ENCODE measurements at regions not wholly inside any gene's neighbourhood (a gene's known extent, or its start where the extent isn't known, plus 50 kb on each side); places are given as distances from the start of the nearest gene placed in this dataset.

DNA sequence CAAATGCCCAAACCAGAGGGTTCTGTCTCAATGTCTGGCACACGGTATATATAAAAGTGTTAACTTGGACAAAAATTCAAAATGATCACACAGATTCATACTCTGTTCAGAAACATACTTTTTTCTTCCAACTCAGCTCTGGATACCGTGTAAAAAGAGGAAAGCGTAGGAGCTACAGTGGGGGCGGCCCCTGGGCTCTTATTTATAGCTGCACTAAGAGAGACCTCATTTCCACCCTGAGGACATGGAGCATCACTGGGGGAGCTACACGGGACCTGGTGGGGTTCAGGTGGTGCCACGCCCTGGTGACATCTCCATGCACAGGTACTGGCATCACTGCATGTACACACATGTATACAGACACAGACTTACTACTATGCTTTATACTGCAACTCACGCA, 185.9 kb upstream of the FOXQ1 start (continued):
- TF ChIP-seq JUND (IDR thresholded peaks at IDR 0.05; ENCODE audit: low read depth, low read length) (no peak), EGR1 (IDR thresholded peaks at IDR 0.05; ENCODE audit: borderline replicate concordance in 1 of 2, low read depth in 2 of 2, low read length in 2 of 2) (no peak), SMC3 (IDR thresholded peaks at IDR 0.05; ENCODE audit: borderline replicate concordance, low read length) (no peak), NR2F1 (conservative IDR thresholded peaks at IDR 0.05) (no peak), RFX5 (IDR thresholded peaks at IDR 0.05; ENCODE audit: low read depth, low read length) (no peak), NFYB (IDR thresholded peaks at IDR 0.05; ENCODE audit: insufficient read depth, low read depth, low read length) (no peak), WRNIP1 (IDR thresholded peaks at IDR 0.05; ENCODE audit: borderline replicate concordance, low read depth, low read length) (no peak), HDAC2 (IDR thresholded peaks at IDR 0.05) (no peak)
- TF ChIP-seq, protein P1, sequence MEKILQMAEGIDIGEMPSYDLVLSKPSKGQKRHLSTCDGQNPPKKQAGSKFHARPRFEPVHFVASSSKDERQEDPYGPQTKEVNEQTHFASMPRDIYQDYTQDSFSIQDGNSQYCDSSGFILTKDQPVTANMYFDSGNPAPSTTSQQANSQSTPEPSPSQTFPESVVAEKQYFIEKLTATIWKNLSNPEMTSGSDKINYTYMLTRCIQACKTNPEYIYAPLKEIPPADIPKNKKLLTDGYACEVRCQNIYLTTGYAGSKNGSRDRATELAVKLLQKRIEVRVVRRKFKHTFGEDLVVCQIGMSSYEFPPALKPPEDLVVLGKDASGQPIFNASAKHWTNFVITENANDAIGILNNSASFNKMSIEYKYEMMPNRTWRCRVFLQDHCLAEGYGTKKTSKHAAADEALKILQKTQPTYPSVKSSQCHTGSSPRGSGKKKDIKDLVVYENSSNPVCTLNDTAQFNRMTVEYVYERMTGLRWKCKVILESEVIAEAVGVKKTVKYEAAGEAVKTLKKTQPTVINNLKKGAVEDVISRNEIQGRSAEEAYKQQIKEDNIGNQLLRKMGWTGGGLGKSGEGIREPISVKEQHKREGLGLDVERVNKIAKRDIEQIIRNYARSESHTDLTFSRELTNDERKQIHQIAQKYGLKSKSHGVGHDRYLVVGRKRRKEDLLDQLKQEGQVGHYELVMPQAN (conservative IDR thresholded peaks at IDR 0.05) = no peak

DNA sequence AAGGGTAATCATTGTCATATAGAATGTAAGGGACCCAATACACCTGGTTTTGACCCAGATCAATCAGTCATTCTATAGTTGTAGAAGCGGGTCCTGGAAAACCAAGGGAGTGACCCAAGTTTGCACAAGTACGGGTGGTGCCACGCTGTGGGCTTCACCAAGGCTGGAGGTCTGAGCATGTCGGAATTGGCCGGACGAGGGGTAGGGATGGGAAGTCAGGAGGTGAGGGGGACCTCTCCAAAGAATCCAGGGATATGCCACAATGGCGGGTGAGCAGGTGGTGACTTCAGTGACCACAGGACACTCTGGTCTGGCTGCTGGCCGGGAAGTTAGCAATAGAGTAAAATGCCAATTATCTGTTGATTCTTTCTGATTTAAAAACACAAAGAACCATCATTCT, 186.6 kb upstream of the FOXQ1 start:
- BruUV-seq (replicated peaks) = no TSS peak
- FAIRE-seq (no peak), ATAC-seq (no peak), DNase-seq (ENCODE audit: low read depth, low spot score) (no peak)
- intact Hi-C loops (cut with micrococcal nuclease; ENCODE audit: unreplicated experiment) = no loop called here
- Histone ChIP-seq H3K4me1 (ENCODE audit: control insufficient read depth, insufficient read depth, low read length) (no peaks in the 10 kb centered on the region), H3K9me3 (replicated peaks; ENCODE audit: control insufficient read depth, insufficient read depth, low read length) (no peaks in the 10 kb centered on the region; the same call in 2 of the 3 replicates), H4K20me1 (ENCODE audit: control insufficient read depth, insufficient read depth) (no peaks in the 10 kb centered on the region), H3K79me2 (ENCODE audit: control insufficient read depth, insufficient read depth, low read length) (no peaks in the 10 kb centered on the region), H3K9ac (ENCODE audit: control insufficient read depth, insufficient read depth, low read length) (no peak overlapping the region), H3K27me3 (replicated peaks in 1 of 2; ENCODE audit: control insufficient read depth in 2 of 2, insufficient read depth in 2 of 2, low read length in 1 of 2) (no peaks in the 10 kb centered on the region), H3K4me3 (no peak overlapping the region), H3K4me2 (ENCODE audit: control insufficient read depth, insufficient read depth) (no peak overlapping the region), H3K36me3 (ENCODE audit: control insufficient read depth in 2 of 2, insufficient read depth in 2 of 2, low read length in 1 of 2) (no peaks in the 10 kb centered on the region), H2AFZ (ENCODE audit: control insufficient read depth, low read depth, low read length) (no peak overlapping the region), H3K27ac (ENCODE audit: control insufficient read depth, insufficient read depth) (no peak overlapping the region)
- POLR2A ChIA-PET = no interaction called here
- WGBS (ENCODE audit: insufficient coverage, insufficient replicate concordance, low lambda C conversion rate, missing lambda C conversion rate) = 38% methylated on average over 8 of the region's 8 CpGs
- SMC1A ChIA-PET (ENCODE audit: uncharacterized antibody, unreplicated experiment) = no interaction called here
- RAD21 ChIA-PET (ENCODE audit: unreplicated experiment) = no interaction called here
- CTCF ChIA-PET = no interaction called here
- in situ Hi-C loops (cut with MboI) = no loop called here
- no peak for TF ChIP-seq CREM (IDR thresholded peaks at IDR 0.05; ENCODE audit: low read depth)
- TF ChIP-seq WRNIP1 (IDR thresholded peaks at IDR 0.05; ENCODE audit: borderline replicate concordance, low read depth, low read length) = no peak
- no peak for TF ChIP-seq MTA3 (IDR thresholded peaks at IDR 0.05; ENCODE audit: borderline replicate concordance, low read length)
- TF ChIP-seq, protein P2, sequence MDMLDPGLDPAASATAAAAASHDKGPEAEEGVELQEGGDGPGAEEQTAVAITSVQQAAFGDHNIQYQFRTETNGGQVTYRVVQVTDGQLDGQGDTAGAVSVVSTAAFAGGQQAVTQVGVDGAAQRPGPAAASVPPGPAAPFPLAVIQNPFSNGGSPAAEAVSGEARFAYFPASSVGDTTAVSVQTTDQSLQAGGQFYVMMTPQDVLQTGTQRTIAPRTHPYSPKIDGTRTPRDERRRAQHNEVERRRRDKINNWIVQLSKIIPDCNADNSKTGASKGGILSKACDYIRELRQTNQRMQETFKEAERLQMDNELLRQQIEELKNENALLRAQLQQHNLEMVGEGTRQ (IDR thresholded peaks at IDR 0.05; ENCODE audit: borderline replicate concordance, low read depth, low read length) = no peak
- no peak for TF ChIP-seq EED (IDR thresholded peaks at IDR 0.05; ENCODE audit: low read depth)
- TF ChIP-seq KDM1A (IDR thresholded peaks at IDR 0.05; ENCODE audit: borderline replicate concordance) = no peak

Data from GM12878 (cell line).